Suprapubic skin (tissue), 3 donors: ENCODE measurements at regions not wholly inside any gene's neighbourhood (a gene's known extent, or its start where the extent isn't known, plus 50 kb on each side); places are given as distances from the start of the nearest gene placed in this dataset.

Experiments
- CTCF ChIP-seq, 2 donors: fragments of 200-600 bp in 1 of 2; fragments of 450-650 bp in 1 of 2; sonication (generic) in 1 of 2; IDR thresholded peaks; one replicate each; pipeline ENCODE4 v1.5.1; 2016 to 2019; ENCODE audit warnings: antibody characterized with exemption in 2 of 2, mild to moderate bottlenecking in 1 of 2, moderate library complexity in 1 of 2
- POLR2AphosphoS5 ChIP-seq, 3 donors: sonication (generic); formaldehyde crosslinking; IDR thresholded peaks; one replicate each; pipeline ENCODE4 v1.6.1; 2017; ENCODE audit warnings: antibody characterized with exemption in 3 of 3

- TF ChIP-seq CTCF (IDR thresholded peaks at IDR 0.05) (no peak), POLR2AphosphoS5 (IDR thresholded peaks at IDR 0.05) (no peak)
These were observed 174.6 kb downstream of the TRIM33 start for GRCh38 chr1:114336360-114336759.
